H1 (cell line): ENCODE measurements at regions not wholly inside any gene's neighbourhood (a gene's known extent, or its start where the extent isn't known, plus 50 kb on each side); places are given as distances from the start of the nearest gene placed in this dataset.

ENCODE experiments used
- CTCF ChIA-PET: fragments of 300-600 bp; sonication (Branson Sonifier 250); formaldehyde crosslinking; loops from one replicate; lab custom pipeline; 2021; ENCODE audit not compliant: partially characterized antibody; lab: Charles Lee
- POLR2A ChIA-PET: fragments of 300-600 bp; sonication (Branson Sonifier 250); formaldehyde crosslinking; loops from one replicate; lab custom pipeline; 2021; ENCODE audit warnings: inconsistent platforms; ENCODE audit not compliant: partially characterized antibody; lab: Charles Lee
- DNase-seq, 2 experiments: peaks; one replicate each; pipeline versions ENCODE4 v3.0.0 to v3.0.0-alpha.2; 2010 to 2022; ENCODE audit warnings: low spot score in 2 of 2, low read depth in 1 of 2, mixed read lengths in 1 of 2
- FAIRE-seq: peaks from 2 replicates; lab custom pipeline; 2011; peaks lifted over from hg19 to GRCh38; lab: Jason Lieb, UNC
- H2AFZ ChIP-seq: 2 replicates; pipeline ENCODE4 v1.8.1; 2012; ENCODE audit warnings: low read length, inconsistent platforms
- H2AK5ac ChIP-seq: 2 replicates; pipeline ENCODE4 v1.6.1; 2013; ENCODE audit warnings: low read depth, low read length
- H2BK120ac ChIP-seq: replicated peaks from 2 replicates; pipeline ENCODE3; 2013; ENCODE audit warnings: low read depth, low read length, inconsistent platforms
- H2BK12ac ChIP-seq: 2 replicates; pipeline ENCODE4 v1.6.1; 2013; ENCODE audit warnings: low read depth, low read length
- H2BK15ac ChIP-seq: 2 replicates; pipeline ENCODE4 v1.6.1; 2013; ENCODE audit warnings: low read length
- H2BK20ac ChIP-seq: 2 replicates; pipeline ENCODE4 v1.6.1; 2013; ENCODE audit warnings: low read length
- H2BK5ac ChIP-seq: 2 replicates; pipeline ENCODE4 v1.6.1; 2013; ENCODE audit warnings: low read depth, low read length
- H3K14ac ChIP-seq: 2 replicates; pipeline ENCODE4 v1.6.1; 2013; ENCODE audit warnings: inconsistent platforms; ENCODE audit not compliant: insufficient read length
- H3K18ac ChIP-seq: 2 replicates; pipeline ENCODE4 v1.6.1; 2013; ENCODE audit warnings: low read length; ENCODE audit errors: extremely low read depth
- H3K23ac ChIP-seq: 2 replicates; pipeline ENCODE4 v1.6.1; 2013; ENCODE audit warnings: inconsistent platforms; ENCODE audit not compliant: insufficient read length
- H3K23me2 ChIP-seq: 2 replicates; pipeline ENCODE4 v1.6.1; 2013; ENCODE audit warnings: low read depth, low read length
- H3K27ac ChIP-seq: 2 replicates; pipeline ENCODE4 v1.6.1; 2011; ENCODE audit warnings: low read depth, low read length, inconsistent platforms
- H3K27me3 ChIP-seq, 4 experiments: replicated peaks in 1 of 4; 1 replicate in 1 of 4; 2 replicates in 3 of 4; pipeline versions ENCODE4 v1.6.1 to v1.8.1; 2011 to 2013; ENCODE audit warnings: low read length in 3 of 4, mild to moderate bottlenecking in 3 of 4, inconsistent platforms in 2 of 4, mixed read lengths in 2 of 4, moderate library complexity in 1 of 4; ENCODE audit not compliant: control insufficient read depth in 3 of 4, insufficient read depth in 3 of 4; ENCODE audit errors: extremely low read depth in 1 of 4
- H3K36me3 ChIP-seq, 4 experiments: 2 replicates each; pipeline versions ENCODE4 v1.6.1 to v1.8.1; 2011 to 2013; ENCODE audit warnings: mild to moderate bottlenecking in 4 of 4, low read length in 3 of 4, moderate library complexity in 2 of 4, control low read depth in 1 of 4, inconsistent platforms in 1 of 4; ENCODE audit not compliant: insufficient read depth in 4 of 4, control insufficient read depth in 2 of 4
- H3K4ac ChIP-seq: replicated peaks from 2 replicates; pipeline ENCODE3; 2013; ENCODE audit warnings: low read length, low read depth, mixed read lengths, inconsistent platforms; ENCODE audit not compliant: insufficient read length
- H3K4me1 ChIP-seq, 4 experiments: replicated peaks in 1 of 4; 1 replicate in 1 of 4; 2 replicates in 3 of 4; pipeline versions ENCODE4 v1.6.1 to v1.8.1; 2011 to 2013; ENCODE audit warnings: low read length in 3 of 4, inconsistent platforms in 2 of 4, mixed read lengths in 1 of 4; ENCODE audit not compliant: insufficient read depth in 4 of 4, control insufficient read depth in 3 of 4
- H3K4me2 ChIP-seq, 2 experiments: 2 replicates each; pipeline versions ENCODE4 v1.6.1 to v1.8.1; 2011 to 2013; ENCODE audit warnings: low read depth in 2 of 2, low read length in 2 of 2, control low read depth in 1 of 2, inconsistent platforms in 1 of 2, mild to moderate bottlenecking in 1 of 2; ENCODE audit not compliant: insufficient read depth in 1 of 2
- H3K4me3 ChIP-seq, 4 experiments: fragments of 200-600, 300-600 bp in 1 of 4; sonication (generic), shearing (Covaris generic), sonication (Bioruptor Twin) in 1 of 4; 2 replicates each; pipeline versions ENCODE4 v1.5.1 to v1.8.1; 2011 to 2016; ENCODE audit warnings: low read length in 4 of 4, low read depth in 3 of 4, control low read depth in 2 of 4, inconsistent platforms in 2 of 4, mild to moderate bottlenecking in 2 of 4, mixed read lengths in 1 of 4, moderate library complexity in 1 of 4; ENCODE audit not compliant: insufficient read depth in 2 of 4; ENCODE audit errors: extremely low read depth in 1 of 4
- H3K56ac ChIP-seq: replicated peaks from 2 replicates; pipeline ENCODE3; 2013; ENCODE audit warnings: low read depth, mild to moderate bottlenecking, mixed read lengths, low read length, inconsistent platforms; ENCODE audit not compliant: insufficient read length
- H3K79me1 ChIP-seq: 2 replicates; pipeline ENCODE4 v1.6.1; 2013; ENCODE audit warnings: low read depth, low read length, control low read depth
- H3K79me2 ChIP-seq, 2 experiments: 2 replicates each; pipeline versions ENCODE4 v1.6.1 to v1.8.1; 2012 to 2013; ENCODE audit warnings: low read length in 2 of 2, mild to moderate bottlenecking in 2 of 2, inconsistent platforms in 1 of 2; ENCODE audit not compliant: insufficient read depth in 2 of 2, control insufficient read depth in 1 of 2
- H3K9ac ChIP-seq, 4 experiments: replicated peaks in 1 of 4; 1 replicate in 1 of 4; 2 replicates in 3 of 4; pipeline versions ENCODE4 v1.6.1 to v1.8.1; 2011 to 2013; ENCODE audit warnings: low read depth in 3 of 4, low read length in 3 of 4, control low read depth in 2 of 4, mild to moderate bottlenecking in 2 of 4, moderate library complexity in 2 of 4, inconsistent platforms in 1 of 4; ENCODE audit errors: extremely low read depth in 1 of 4
- H3K9me3 ChIP-seq, 2 experiments: 2 replicates each; pipeline versions ENCODE4 v1.6.1 to v1.8.1; 2012 to 2013; ENCODE audit warnings: mild to moderate bottlenecking in 2 of 2, moderate library complexity in 2 of 2, control low read depth in 1 of 2, inconsistent platforms in 1 of 2, low read depth in 1 of 2, low read length in 1 of 2, mixed read lengths in 1 of 2; ENCODE audit not compliant: insufficient read depth in 2 of 2
- H4K20me1 ChIP-seq, 2 experiments: replicated peaks in 1 of 2; 2 replicates each; pipeline versions ENCODE3 to v1.8.1; 2011 to 2013; ENCODE audit warnings: inconsistent platforms in 2 of 2, low read length in 2 of 2, mild to moderate bottlenecking in 1 of 2; ENCODE audit not compliant: insufficient read depth in 2 of 2, control insufficient read depth in 1 of 2
- H4K5ac ChIP-seq: 2 replicates; pipeline ENCODE4 v1.6.1; 2013; ENCODE audit warnings: low read length, low read depth, mixed read lengths, inconsistent platforms; ENCODE audit not compliant: insufficient read length
- H4K8ac ChIP-seq: 2 replicates; pipeline ENCODE4 v1.8.0; 2013; ENCODE audit warnings: mild to moderate bottlenecking, moderate library complexity, low read length, inconsistent platforms; ENCODE audit not compliant: insufficient read depth; ENCODE audit errors: extremely low read depth
- H4K91ac ChIP-seq: replicated peaks from 2 replicates; pipeline ENCODE3; 2013; ENCODE audit warnings: low read length, mixed read lengths, inconsistent platforms; ENCODE audit not compliant: insufficient read length
- JUN ChIP-seq: IDR thresholded peaks from 2 replicates; pipeline ENCODE4 v1.6.1; 2011; ENCODE audit warnings: low read depth, mild to moderate bottlenecking, improper control_type of control experiment, low read length
- WGBS, 2 experiments: shearing (Covaris generic) in 1 of 2; methylation state at CpG; one replicate each; pipeline versions ENCODE4 v1.1.6 to v1.1.7; 2013 to 2015; ENCODE audit warnings: low lambda C conversion rate in 2 of 2, mixed read lengths in 2 of 2, inconsistent platforms in 1 of 2, low coverage in 1 of 2, missing lambda C conversion rate in 1 of 2; ENCODE audit not compliant: insufficient replicate concordance in 2 of 2, insufficient coverage in 1 of 2, insufficient read length in 1 of 2; ENCODE audit errors: extremely low coverage in 1 of 2, missing lambda C conversion rate in 1 of 2; 5-methylcytosine and 5-hydroxymethylcytosine counted together

DNA sequence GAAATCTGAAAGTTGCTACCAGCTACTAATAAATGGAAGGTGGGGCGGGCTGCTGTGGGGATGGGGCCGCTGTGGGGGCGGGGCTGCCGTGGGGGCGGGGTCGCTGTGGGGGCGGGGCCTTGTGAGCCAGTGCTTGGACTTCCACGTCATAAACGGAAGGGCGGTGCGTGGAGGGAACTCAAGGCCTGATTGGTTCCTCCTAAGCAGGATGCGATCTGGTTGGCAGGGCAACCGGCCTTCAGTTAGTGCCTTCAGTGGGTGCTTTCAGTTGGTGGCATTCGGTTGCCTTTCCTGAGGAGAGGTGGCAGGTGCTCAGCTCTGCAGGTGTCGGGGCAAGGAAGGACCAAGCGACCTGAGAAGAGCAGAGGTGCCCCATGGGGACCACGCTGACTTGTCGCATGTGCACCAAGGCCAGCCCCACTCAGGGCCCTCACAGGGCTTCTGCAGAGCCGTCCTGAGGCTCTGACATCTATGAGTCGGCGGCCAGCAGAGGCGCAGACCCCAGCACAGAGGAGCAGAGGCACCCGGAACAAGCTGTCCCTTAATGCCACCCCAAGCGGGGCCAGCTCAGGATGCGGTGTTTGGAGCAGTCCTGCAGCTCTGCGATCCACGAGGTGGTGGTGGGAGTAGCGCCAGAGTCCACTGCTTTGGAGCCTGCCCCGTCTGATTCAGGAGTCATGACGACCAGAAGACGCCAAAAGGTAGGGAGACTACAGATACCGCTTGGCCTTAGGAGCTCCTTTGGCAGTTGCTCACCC lies 54.4 kb upstream of the PDSS1 start:
- POLR2A ChIA-PET: interaction anchor here (0.6 kb wide), 1 partner anchor 22 kb away, joined by 3 read pairs; no protein-coding TSS in a partner anchor
- no peaks in the 10 kb centered on the region for H3K36me3 ChIP-seq

More for the DNA sequence above, 54.4 kb upstream of the PDSS1 start:
- H3K23me2 ChIP-seq: no peaks in the 10 kb centered on the region
- H3K56ac ChIP-seq: no peak overlapping the region
- no peak overlapping the region for H3K14ac ChIP-seq
- H3K9ac ChIP-seq: no peak overlapping the region
- DNase-seq: no peak
- H3K4me3 ChIP-seq: no peak overlapping the region
- H2BK120ac ChIP-seq: no peak overlapping the region
- H3K4ac ChIP-seq: no peak overlapping the region
- H4K20me1 ChIP-seq: no peaks in the 10 kb centered on the region
- no peak overlapping the region for H2BK5ac ChIP-seq
- 0 out of 2 replicates have a peak overlapping the region, but pooled peaks have one; percentile 3 for H2BK12ac ChIP-seq
- no peak overlapping the region for H3K23ac ChIP-seq
- FAIRE-seq: no peak
- no peak overlapping the region for H4K91ac ChIP-seq
- 87% methylated on average over 23 of the region's 32 CpGs; no CpG with 5 or more reads in 1 of the 2 experiments for WGBS, 2 experiments
- H2AFZ ChIP-seq: no peak overlapping the region
- H3K9me3 ChIP-seq: no peaks in the 10 kb centered on the region
- H3K18ac ChIP-seq: no peak overlapping the region
- no peaks in the 10 kb centered on the region for H3K79me1 ChIP-seq
- peaks cover 0 to 2% (median 0%) of the 10 kb centered on the region in 4 experiments; a peak in 1 of 7 replicates for H3K4me1 ChIP-seq
- no peak overlapping the region for H4K5ac ChIP-seq
- H3K27me3 ChIP-seq: no peaks in the 10 kb centered on the region
- H3K79me2 ChIP-seq: no peaks in the 10 kb centered on the region
- H2BK20ac ChIP-seq: no peak overlapping the region
- no peak overlapping the region for H3K27ac ChIP-seq
- CTCF ChIA-PET: interaction anchor here (0.6 kb wide), 1 partner anchor 239 kb away, joined by 3 read pairs; no protein-coding TSS in a partner anchor
- no peak overlapping the region for H4K8ac ChIP-seq
- H2BK15ac ChIP-seq: no peak overlapping the region
- no peak overlapping the region for H2AK5ac ChIP-seq
- H3K4me2 ChIP-seq: no peak overlapping the region
- TF ChIP-seq JUN: no peak
